ENCODE measurements at regions not wholly inside any gene's neighbourhood (a gene's known extent, or its start where the extent isn't known, plus 50 kb on each side); places are given as distances from the start of the nearest gene placed in this dataset.

DNA sequence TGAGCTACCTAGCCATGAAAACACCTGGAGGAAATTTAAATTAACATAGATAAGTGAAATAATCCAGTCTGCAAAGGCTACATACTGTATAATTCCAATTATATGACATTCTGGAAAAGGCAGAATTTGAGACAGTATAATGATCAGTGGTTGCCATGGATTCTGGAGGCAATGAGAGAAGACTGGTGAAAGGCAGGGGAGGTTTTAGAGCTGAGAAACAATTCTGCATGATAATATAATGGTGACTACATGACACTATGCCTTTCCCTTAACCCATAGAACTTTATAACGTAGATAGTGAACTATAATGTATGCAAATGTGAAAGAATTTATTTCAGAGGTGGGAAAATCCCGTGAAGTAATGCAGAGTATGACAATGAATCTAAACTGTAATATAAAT lies 749.3 kb downstream of the TRIB2 start:
- TF ChIP-seq CTCF (IDR thresholded peaks at IDR 0.05), result no peak
- no peak for TF ChIP-seq EZH2 (IDR thresholded peaks at IDR 0.05; ENCODE audit: borderline replicate concordance, insufficient read depth, low read depth, low read length, poor library complexity, severe bottlenecking)

Measured in B cell (primary cell).